ENCODE measurements at regions not wholly inside any gene's neighbourhood (a gene's known extent, or its start where the extent isn't known, plus 50 kb on each side); places are given as distances from the start of the nearest gene placed in this dataset.

- TF ChIP-seq CTCF (IDR thresholded peaks at IDR 0.05): no peak
- TF ChIP-seq POLR2A (IDR thresholded peaks at IDR 0.05): no peak
These were observed 117.7 kb downstream of the RFLNA start for GRCh38 chr12:124412646-124413015.
